Endothelial cell of umbilical vein (primary cell): ENCODE measurements at regions not wholly inside any gene's neighbourhood (a gene's known extent, or its start where the extent isn't known, plus 50 kb on each side); places are given as distances from the start of the nearest gene placed in this dataset.
"Not testable (repeated sequence)": the region's sequence is repeated elsewhere in the genome, so short reads cannot be mapped to it uniquely, and the experiment has no call there.

Source experiments
- BruUV-seq: library from RNA; stranded (reverse); fragments of 400-500 nt; replicated peaks from 2 replicates; lab custom pipeline; 2021; lab: Mats Ljungman, UMichigan
- CTCF ChIA-PET: fragments of 300-600, 350-600 bp; sonication (Branson Sonifier 250); formaldehyde crosslinking; loops from one replicate; lab custom pipeline; 2021; ENCODE audit warnings: antibody characterized with exemption, inconsistent platforms; lab: Charles Lee
- POLR2A ChIA-PET: fragments of 300-600, 350-600 bp; sonication (Branson Sonifier 250); formaldehyde crosslinking; loops from one replicate; lab custom pipeline; 2021; ENCODE audit warnings: antibody characterized with exemption, inconsistent platforms; lab: Charles Lee
- DNase-seq: peaks from one replicate; pipeline ENCODE4 v3.0.0-alpha.2; 2011; ENCODE audit warnings: low read depth, low spot score
- FAIRE-seq: peaks from 2 replicates; lab custom pipeline; 2011; peaks lifted over from hg19 to GRCh38; lab: Jason Lieb, UNC
- H2AFZ ChIP-seq: 2 replicates; pipeline ENCODE4 v1.6.0; 2012; ENCODE audit warnings: low read depth, low read length, control low read depth, inconsistent platforms
- H3K27ac ChIP-seq: 2 replicates; pipeline ENCODE4 v1.5.1; 2011; ENCODE audit warnings: low read depth, mild to moderate bottlenecking, control low read depth, low read length, moderate library complexity; ENCODE audit not compliant: insufficient read depth
- H3K27me3 ChIP-seq, 2 experiments: 2 replicates each; pipeline versions ENCODE4 v1.6.0 to v1.6.1; 2011; ENCODE audit warnings: low read length in 2 of 2, mixed read lengths in 1 of 2; ENCODE audit not compliant: control insufficient read depth in 2 of 2, insufficient read depth in 2 of 2
- H3K36me3 ChIP-seq, 2 experiments: 2 replicates in 1 of 2; 3 replicates in 1 of 2; pipeline ENCODE4 v1.5.1; 2011; ENCODE audit warnings: low read length in 2 of 2, mild to moderate bottlenecking in 1 of 2, moderate library complexity in 1 of 2; ENCODE audit not compliant: control insufficient read depth in 2 of 2, insufficient read depth in 2 of 2; ENCODE audit errors: extremely low read depth in 1 of 2
- H3K4me1 ChIP-seq: 3 replicates; pipeline ENCODE4 v1.5.1; 2011; ENCODE audit warnings: mild to moderate bottlenecking, low read length; ENCODE audit not compliant: control insufficient read depth, insufficient read depth; ENCODE audit errors: extremely low read depth
- H3K4me2 ChIP-seq: 2 replicates; pipeline ENCODE4 v1.6.1; 2011; ENCODE audit warnings: low read length, control low read depth, mixed read lengths; ENCODE audit not compliant: insufficient read depth
- H3K4me3 ChIP-seq, 3 experiments: fragments of 200-600 bp in 1 of 3; sonication (generic), shearing (Covaris generic) in 1 of 3; replicated peaks in 1 of 3; 2 replicates each; pipeline ENCODE4 v1.5.1; 2011 to 2016; ENCODE audit warnings: control low read depth in 3 of 3, low read length in 3 of 3, mild to moderate bottlenecking in 2 of 3, inconsistent platforms in 1 of 3, low read depth in 1 of 3, moderate library complexity in 1 of 3; ENCODE audit not compliant: insufficient read depth in 1 of 3
- H3K79me2 ChIP-seq: 2 replicates; pipeline ENCODE4 v1.6.0; 2012; ENCODE audit warnings: low read length, inconsistent platforms; ENCODE audit not compliant: control insufficient read depth, insufficient read depth
- H3K9ac ChIP-seq: replicated peaks from 2 replicates; pipeline ENCODE3; 2011; ENCODE audit warnings: low read length, control low read depth; ENCODE audit not compliant: insufficient read depth; ENCODE audit errors: extremely low read depth
- H3K9me1 ChIP-seq: replicated peaks from 3 replicates; pipeline ENCODE4 v1.6.0; 2011; ENCODE audit warnings: mild to moderate bottlenecking, low read length; ENCODE audit not compliant: control insufficient read depth, insufficient read depth; ENCODE audit errors: extremely low read depth
- H3K9me3 ChIP-seq: replicated peaks from 2 replicates; pipeline ENCODE4 v1.5.1; 2012; ENCODE audit warnings: low read length, inconsistent platforms; ENCODE audit not compliant: control insufficient read depth, insufficient read depth
- H4K20me1 ChIP-seq: replicated peaks from 2 replicates; pipeline ENCODE3; 2011; ENCODE audit warnings: mild to moderate bottlenecking, low read length; ENCODE audit not compliant: control insufficient read depth, insufficient read depth; ENCODE audit errors: extremely low read depth
- EZH2 ChIP-seq: IDR thresholded peaks from 2 replicates; pipeline ENCODE4 v1.6.1; 2012; ENCODE audit warnings: borderline replicate concordance, low read depth, mild to moderate bottlenecking, moderate library complexity, low read length, inconsistent platforms; ENCODE audit not compliant: severe bottlenecking
- FOS ChIP-seq: IDR thresholded peaks from 2 replicates; pipeline ENCODE4 v1.6.1; 2011; ENCODE audit warnings: mild to moderate bottlenecking, low read length, moderate library complexity, borderline replicate concordance; ENCODE audit not compliant: insufficient read depth
- GATA2 ChIP-seq: IDR thresholded peaks from 2 replicates; pipeline ENCODE4 v1.7.0; 2011; ENCODE audit warnings: low read depth, mild to moderate bottlenecking, moderate library complexity, mixed read lengths, low read length; ENCODE audit not compliant: insufficient read length, insufficient read depth
- JUN ChIP-seq: IDR thresholded peaks from 2 replicates; pipeline ENCODE4 v1.6.1; 2011; ENCODE audit warnings: borderline replicate concordance, low read depth; ENCODE audit not compliant: insufficient read length, insufficient read depth
- MAX ChIP-seq: IDR thresholded peaks from 2 replicates; pipeline ENCODE4 v1.6.1; 2011; ENCODE audit not compliant: insufficient read depth, insufficient read length
- MYC ChIP-seq: IDR thresholded peaks from one replicate; pipeline ENCODE4 v1.6.1; 2011; ENCODE audit warnings: mild to moderate bottlenecking, low read depth, low read length
- POLR2A ChIP-seq: IDR thresholded peaks from 2 replicates; pipeline ENCODE4 v1.6.1; 2012; ENCODE audit warnings: low read depth, mild to moderate bottlenecking, control low read depth, low read length
- POLR2AphosphoS5 ChIP-seq: IDR thresholded peaks from 2 replicates; pipeline ENCODE4 v1.6.1; 2012; ENCODE audit warnings: low read depth, mild to moderate bottlenecking, control low read depth, low read length, moderate library complexity; ENCODE audit not compliant: insufficient read depth
- dilution Hi-C: fragments of 300-500 bp; cut with MboI; formaldehyde crosslinking; loops from one replicate; pipeline ENCODE4 v1.15.0; 2019; ENCODE audit warnings: low sequenced_read_pairs; ENCODE audit not compliant: extremely low pct_ligation_motif_present
- intact Hi-C: fragments of 100-400 bp; cut with micrococcal nuclease; formaldehyde crosslinking; loops from one replicate; pipeline ENCODE4 v1.10.0; 2022
- TF ChIP-seq, protein P1 (sequence below), 2 donors: IDR thresholded peaks; 1 replicate in 1 of 2; 2 replicates in 1 of 2; pipeline ENCODE4 v1.5.1; 2011; ENCODE audit warnings: low read length in 2 of 2, mild to moderate bottlenecking in 2 of 2, moderate library complexity in 2 of 2, control low read depth in 1 of 2, inconsistent platforms in 1 of 2, low read depth in 1 of 2; ENCODE audit not compliant: insufficient read depth in 1 of 2; ENCODE audit errors: extremely low read depth in 1 of 2

DNA sequence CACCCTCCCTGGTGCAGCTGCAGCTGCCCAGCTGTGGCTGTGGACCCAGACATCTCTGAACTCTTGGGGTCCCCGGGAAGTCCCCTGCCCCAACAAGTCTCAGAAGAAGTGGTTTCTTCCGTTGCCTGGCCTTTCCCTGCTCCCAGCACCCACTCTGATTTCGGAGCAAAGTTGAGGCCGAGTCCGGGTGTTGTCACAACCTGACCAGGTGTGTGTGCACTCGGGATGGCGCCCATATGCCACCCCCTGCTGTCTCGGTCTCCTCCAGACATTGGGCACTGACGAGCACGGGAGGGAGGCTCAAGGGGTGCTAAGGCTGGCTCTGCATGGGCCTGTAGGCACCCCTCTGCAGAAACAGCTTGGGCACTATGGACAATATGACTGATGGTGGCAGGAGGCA is 1055.3 kb downstream of the REEP3 start:
- no peak for DNase-seq
- H3K4me2 ChIP-seq = no peak overlapping the region
- no TSS peak for BruUV-seq
- no peaks in the 10 kb centered on the region for H3K36me3 ChIP-seq
- H3K4me1 ChIP-seq = no peaks in the 10 kb centered on the region
- H3K27ac ChIP-seq = no peak overlapping the region
- H4K20me1 ChIP-seq = no peaks in the 10 kb centered on the region
- ChIA-PET POLR2A (no interaction called here), CTCF (no interaction called here)
- H3K9ac ChIP-seq = no peak overlapping the region
- dilution Hi-C loops (no loop called here), intact Hi-C loops (no loop called here)
- H3K27me3 ChIP-seq = no peaks in the 10 kb centered on the region
- H3K9me3 ChIP-seq = no peaks in the 10 kb centered on the region
- TF ChIP-seq MAX = no peak
- no peak for TF ChIP-seq POLR2A
- no peak for TF ChIP-seq MYC
- TF ChIP-seq EZH2 = no peak
- no peak for TF ChIP-seq GATA2
- no peak for TF ChIP-seq JUN
- TF ChIP-seq, protein P1, sequence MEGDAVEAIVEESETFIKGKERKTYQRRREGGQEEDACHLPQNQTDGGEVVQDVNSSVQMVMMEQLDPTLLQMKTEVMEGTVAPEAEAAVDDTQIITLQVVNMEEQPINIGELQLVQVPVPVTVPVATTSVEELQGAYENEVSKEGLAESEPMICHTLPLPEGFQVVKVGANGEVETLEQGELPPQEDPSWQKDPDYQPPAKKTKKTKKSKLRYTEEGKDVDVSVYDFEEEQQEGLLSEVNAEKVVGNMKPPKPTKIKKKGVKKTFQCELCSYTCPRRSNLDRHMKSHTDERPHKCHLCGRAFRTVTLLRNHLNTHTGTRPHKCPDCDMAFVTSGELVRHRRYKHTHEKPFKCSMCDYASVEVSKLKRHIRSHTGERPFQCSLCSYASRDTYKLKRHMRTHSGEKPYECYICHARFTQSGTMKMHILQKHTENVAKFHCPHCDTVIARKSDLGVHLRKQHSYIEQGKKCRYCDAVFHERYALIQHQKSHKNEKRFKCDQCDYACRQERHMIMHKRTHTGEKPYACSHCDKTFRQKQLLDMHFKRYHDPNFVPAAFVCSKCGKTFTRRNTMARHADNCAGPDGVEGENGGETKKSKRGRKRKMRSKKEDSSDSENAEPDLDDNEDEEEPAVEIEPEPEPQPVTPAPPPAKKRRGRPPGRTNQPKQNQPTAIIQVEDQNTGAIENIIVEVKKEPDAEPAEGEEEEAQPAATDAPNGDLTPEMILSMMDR (IDR thresholded peaks at IDR 0.05; ENCODE audit: extremely low read depth in 1 of 2, insufficient read depth in 1 of 2, low read depth in 1 of 2, low read length in 2 of 2) = no peak
- no peak for TF ChIP-seq FOS
- no peak for TF ChIP-seq POLR2AphosphoS5
- FAIRE-seq = no peak
- H3K79me2 ChIP-seq = no peaks in the 10 kb centered on the region
- no peak overlapping the region for H2AFZ ChIP-seq
- H3K9me1 ChIP-seq = no peaks in the 10 kb centered on the region
- H3K4me3 ChIP-seq = no peak overlapping the region

DNA sequence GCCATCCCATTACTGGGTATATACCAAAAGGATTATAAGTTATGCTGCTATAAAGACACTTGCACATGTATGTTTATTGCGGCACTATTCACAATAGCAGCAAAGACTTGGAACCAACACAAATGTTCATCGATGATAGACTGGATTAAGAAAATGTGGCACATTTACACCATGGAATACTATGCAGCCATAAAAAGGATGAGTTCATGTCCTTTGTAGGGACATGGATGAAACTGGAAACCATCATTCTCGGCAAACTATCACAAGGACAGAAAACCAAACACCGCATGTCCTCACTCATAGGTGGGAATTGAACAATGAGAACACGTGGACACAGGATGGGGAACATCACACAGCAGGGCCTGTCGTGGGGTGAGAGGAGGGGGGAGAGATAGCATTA is 1057.6 kb downstream of the REEP3 start:
- CTCF ChIA-PET, dilution Hi-C loops, intact Hi-C loops: not testable (repeated sequence)

More for the DNA sequence above, 1057.6 kb downstream of the REEP3 start:
- H3K4me2 ChIP-seq, H3K27me3 ChIP-seq, BruUV-seq, H3K79me2 ChIP-seq, H3K9me1 ChIP-seq, POLR2A ChIA-PET, H3K36me3 ChIP-seq, H3K9ac ChIP-seq, H3K9me3 ChIP-seq, H3K4me3 ChIP-seq, FAIRE-seq, H3K4me1 ChIP-seq, H3K27ac ChIP-seq, DNase-seq, H4K20me1 ChIP-seq, H2AFZ ChIP-seq: not testable (repeated sequence)
